MCF 10A (cell line): ENCODE measurements at regions not wholly inside any gene's neighbourhood (a gene's known extent, or its start where the extent isn't known, plus 50 kb on each side); places are given as distances from the start of the nearest gene placed in this dataset.

Source experiments
- BruUV-seq: library from RNA; stranded (reverse); fragments of 400-500 nt; replicated peaks from 2 replicates; lab custom pipeline; 2021; lab: Mats Ljungman, UMichigan
- CTCF ChIA-PET: fragments of 300-600 bp; sonication (Branson Sonifier 250); formaldehyde crosslinking; extraction: SDS; loops from one replicate; lab custom pipeline; 2021; ENCODE audit warnings: antibody characterized with exemption, inconsistent platforms; lab: Yijun Ruan, JAX
- POLR2A ChIA-PET: fragments of 300-600, 350-650 bp; sonication (Branson Sonifier 250); formaldehyde crosslinking; extraction: SDS; loops from one replicate; lab custom pipeline; 2020; ENCODE audit warnings: antibody characterized with exemption, inconsistent platforms; lab: Yijun Ruan, JAX
- DNase-seq: peaks from one replicate; pipeline ENCODE4 v3.0.0-alpha.2; 2018; ENCODE audit not compliant: unreplicated experiment
- H3K27ac Mint-ChIP-seq: one replicate; pipeline ENCODE4 v1.8.0; 2022; ENCODE audit warnings: mild to moderate bottlenecking, low read depth, mixed read lengths; ENCODE audit not compliant: unreplicated experiment
- H3K27me3 Mint-ChIP-seq: one replicate; pipeline ENCODE4 v1.8.0; 2022; ENCODE audit warnings: mixed read lengths; ENCODE audit not compliant: insufficient read depth, unreplicated experiment
- H3K36me3 Mint-ChIP-seq: one replicate; pipeline ENCODE4 v1.8.0; 2022; ENCODE audit warnings: mild to moderate bottlenecking, moderate library complexity, mixed read lengths; ENCODE audit not compliant: insufficient read depth, unreplicated experiment
- H3K4me1 Mint-ChIP-seq: one replicate; pipeline ENCODE4 v1.8.0; 2022; ENCODE audit warnings: mixed read lengths; ENCODE audit not compliant: insufficient read depth, unreplicated experiment
- H3K4me3 Mint-ChIP-seq: one replicate; pipeline ENCODE4 v1.8.0; 2022; ENCODE audit warnings: mild to moderate bottlenecking, moderate library complexity, mixed read lengths; ENCODE audit not compliant: unreplicated experiment
- H3K9me3 Mint-ChIP-seq: one replicate; pipeline ENCODE4 v1.8.0; 2022; ENCODE audit warnings: mixed read lengths; ENCODE audit not compliant: unreplicated experiment
- intact Hi-C: fragments of 100-400 bp; cut with micrococcal nuclease; formaldehyde crosslinking; loops from 2 replicates; pipeline ENCODE4 v1.14.1; 2022
- TF ChIP-seq, protein P1 (sequence below): fragments of 200-600 bp; IDR thresholded peaks from one replicate; pipeline ENCODE4 v1.8.0; 2022; ENCODE audit warnings: antibody characterized with exemption, mild to moderate bottlenecking; ENCODE audit not compliant: unreplicated experiment

DNA sequence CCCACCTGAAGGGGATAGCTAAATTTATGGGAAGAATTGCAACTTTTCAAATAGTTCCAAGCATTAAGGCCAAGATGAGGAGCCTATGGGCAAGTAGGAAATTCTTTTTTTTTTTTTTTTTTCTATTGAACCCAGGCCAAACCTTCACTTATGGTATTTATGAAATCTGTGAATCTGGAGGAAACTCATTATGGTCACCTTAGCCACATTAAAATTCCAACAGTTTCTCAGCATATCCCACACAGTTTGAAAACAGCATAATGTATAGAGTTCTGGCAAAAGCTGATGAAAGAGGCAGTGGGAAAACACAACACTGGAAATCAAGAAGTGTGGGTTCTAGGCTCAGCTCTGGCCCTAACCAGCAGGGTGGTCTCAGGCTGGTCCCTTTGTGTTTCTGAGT lies 236.9 kb downstream of the PTEN start:
- no TSS peak for BruUV-seq
- no peaks in the 10 kb centered on the region for H3K27me3 Mint-ChIP-seq
- no peaks in the 10 kb centered on the region for H3K4me1 Mint-ChIP-seq
- TF ChIP-seq, protein P1, sequence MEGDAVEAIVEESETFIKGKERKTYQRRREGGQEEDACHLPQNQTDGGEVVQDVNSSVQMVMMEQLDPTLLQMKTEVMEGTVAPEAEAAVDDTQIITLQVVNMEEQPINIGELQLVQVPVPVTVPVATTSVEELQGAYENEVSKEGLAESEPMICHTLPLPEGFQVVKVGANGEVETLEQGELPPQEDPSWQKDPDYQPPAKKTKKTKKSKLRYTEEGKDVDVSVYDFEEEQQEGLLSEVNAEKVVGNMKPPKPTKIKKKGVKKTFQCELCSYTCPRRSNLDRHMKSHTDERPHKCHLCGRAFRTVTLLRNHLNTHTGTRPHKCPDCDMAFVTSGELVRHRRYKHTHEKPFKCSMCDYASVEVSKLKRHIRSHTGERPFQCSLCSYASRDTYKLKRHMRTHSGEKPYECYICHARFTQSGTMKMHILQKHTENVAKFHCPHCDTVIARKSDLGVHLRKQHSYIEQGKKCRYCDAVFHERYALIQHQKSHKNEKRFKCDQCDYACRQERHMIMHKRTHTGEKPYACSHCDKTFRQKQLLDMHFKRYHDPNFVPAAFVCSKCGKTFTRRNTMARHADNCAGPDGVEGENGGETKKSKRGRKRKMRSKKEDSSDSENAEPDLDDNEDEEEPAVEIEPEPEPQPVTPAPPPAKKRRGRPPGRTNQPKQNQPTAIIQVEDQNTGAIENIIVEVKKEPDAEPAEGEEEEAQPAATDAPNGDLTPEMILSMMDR, result no peak
- ChIA-PET CTCF (interaction anchor here (0.6 to 1.4 kb wide), 2 partner anchors 14 to 77 kb away, joined by 4 to 6 read pairs; no protein-coding TSS in a partner anchor), POLR2A (interaction anchor here (1.2 to 1.4 kb wide), 2 partner anchors 9 to 57 kb away, joined by 3 read pairs; no protein-coding TSS in a partner anchor)
- no peaks in the 10 kb centered on the region for H3K9me3 Mint-ChIP-seq
- no peaks in the 10 kb centered on the region for H3K36me3 Mint-ChIP-seq
- intact Hi-C loops, result no loop called here
- no peak overlapping the region for H3K4me3 Mint-ChIP-seq
- no peak overlapping the region for H3K27ac Mint-ChIP-seq
- no peak for DNase-seq

DNA sequence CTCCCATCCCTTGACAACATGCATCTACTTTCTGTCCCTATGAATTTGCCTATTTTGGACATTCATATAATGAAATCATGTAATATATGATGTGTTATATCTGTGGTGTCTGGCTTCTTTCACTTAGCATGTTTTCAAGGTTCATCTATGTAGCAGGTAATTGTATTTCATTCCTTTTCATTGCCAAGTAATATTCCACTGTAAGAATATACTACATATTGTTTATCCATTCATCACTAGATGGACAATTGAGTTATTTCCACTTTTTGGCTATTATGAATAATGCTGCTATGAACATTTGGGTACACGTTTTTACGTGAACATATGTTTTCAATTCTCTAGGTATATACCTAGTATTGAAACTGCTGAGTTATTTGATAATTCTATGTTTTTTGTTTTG lies 238.2 kb downstream of the PTEN start:
- Mint-ChIP-seq H3K36me3 (no peaks in the 10 kb centered on the region), H3K27me3 (no peaks in the 10 kb centered on the region), H3K4me3 (no peak overlapping the region), H3K9me3 (no peaks in the 10 kb centered on the region), H3K4me1 (no peaks in the 10 kb centered on the region), H3K27ac (no peak overlapping the region)
- no peak for DNase-seq
- POLR2A ChIA-PET, result interaction anchor here (0.7 to 1.4 kb wide), 2 partner anchors 10 to 223 kb away, joined by 3 read pairs; no protein-coding TSS in a partner anchor
- CTCF ChIA-PET, result no interaction called here
- TF ChIP-seq, protein P1, result no peak
- no TSS peak for BruUV-seq
- intact Hi-C loops, result no loop called here

DNA sequence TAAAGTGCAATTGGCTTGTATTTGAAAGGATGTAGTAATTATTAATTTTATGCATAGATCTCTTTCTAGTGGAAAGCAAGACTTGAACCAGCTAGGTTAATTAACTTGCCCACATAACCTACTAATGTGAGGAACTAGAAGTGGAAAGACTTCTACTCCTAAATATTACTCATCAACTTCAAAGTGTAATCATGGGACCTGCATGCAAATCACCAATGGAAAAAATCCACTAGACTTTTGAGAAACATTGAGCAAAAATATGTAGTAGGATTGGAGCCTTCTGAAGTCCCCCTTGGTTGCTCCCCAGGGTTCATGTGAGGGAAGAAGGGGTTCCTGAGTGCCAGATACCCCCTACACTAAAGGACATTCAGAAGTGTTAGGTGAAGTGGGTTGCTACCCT lies 240.2 kb downstream of the PTEN start:
- ChIA-PET POLR2A (no interaction called here), CTCF (no interaction called here)
- no peaks in the 10 kb centered on the region for H3K27me3 Mint-ChIP-seq
- no peak for DNase-seq
- TF ChIP-seq, protein P1, result no peak
- H3K4me3 Mint-ChIP-seq, result no peak overlapping the region
- intact Hi-C loops, result no loop called here
- no peak overlapping the region for H3K27ac Mint-ChIP-seq
- H3K36me3 Mint-ChIP-seq, result no peaks in the 10 kb centered on the region
- BruUV-seq, result no TSS peak
- no peaks in the 10 kb centered on the region for H3K9me3 Mint-ChIP-seq
- H3K4me1 Mint-ChIP-seq, result peaks cover 11% of the 10 kb centered on the region

DNA sequence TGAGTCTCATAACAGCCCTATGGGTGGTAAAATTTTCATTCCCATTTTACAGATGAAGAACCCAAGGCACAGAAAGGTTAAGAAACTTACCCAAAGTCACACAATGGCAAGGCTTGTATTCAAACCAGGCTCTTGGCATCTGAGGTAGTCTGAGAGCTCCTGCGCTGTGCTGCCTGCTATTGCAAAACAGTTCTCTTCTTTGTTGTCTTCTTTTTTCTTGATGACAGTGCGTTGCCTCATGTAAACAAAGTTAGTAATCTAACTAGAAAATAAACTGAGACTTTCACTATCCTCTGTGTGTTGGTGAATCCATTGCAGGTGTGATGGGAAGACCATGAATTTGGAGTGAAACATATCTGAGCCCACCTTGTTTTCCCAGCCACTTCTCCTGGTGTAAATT lies 240.8 kb downstream of the PTEN start:
- peaks cover 11% of the 10 kb centered on the region for H3K4me1 Mint-ChIP-seq
- BruUV-seq, result no TSS peak
- intact Hi-C loops, result no loop called here
- POLR2A ChIA-PET, result no interaction called here
- no peak overlapping the region for H3K27ac Mint-ChIP-seq
- CTCF ChIA-PET, result no interaction called here
- DNase-seq, result no peak
- TF ChIP-seq, protein P1, result no peak
- no peak overlapping the region for H3K4me3 Mint-ChIP-seq
- no peaks in the 10 kb centered on the region for H3K9me3 Mint-ChIP-seq
- H3K27me3 Mint-ChIP-seq, result no peaks in the 10 kb centered on the region
- no peaks in the 10 kb centered on the region for H3K36me3 Mint-ChIP-seq
